DND-41 (cell line): ENCODE measurements at regions not wholly inside any gene's neighbourhood (a gene's known extent, or its start where the extent isn't known, plus 50 kb on each side); places are given as distances from the start of the nearest gene placed in this dataset.

Experiments
- CTCF ChIP-seq: IDR thresholded peaks from 2 replicates; pipeline ENCODE4 v1.5.1; 2012; ENCODE audit warnings: borderline replicate concordance, low read length, moderate library complexity, mild to moderate bottlenecking; ENCODE audit not compliant: poor library complexity, severe bottlenecking; ENCODE audit errors: extremely low read depth
- EZH2 ChIP-seq: IDR thresholded peaks from 3 replicates; pipeline ENCODE4 v1.6.1; 2012; ENCODE audit warnings: borderline replicate concordance, low read depth, mild to moderate bottlenecking, moderate library complexity, low read length, inconsistent platforms; ENCODE audit not compliant: severe bottlenecking

DNA sequence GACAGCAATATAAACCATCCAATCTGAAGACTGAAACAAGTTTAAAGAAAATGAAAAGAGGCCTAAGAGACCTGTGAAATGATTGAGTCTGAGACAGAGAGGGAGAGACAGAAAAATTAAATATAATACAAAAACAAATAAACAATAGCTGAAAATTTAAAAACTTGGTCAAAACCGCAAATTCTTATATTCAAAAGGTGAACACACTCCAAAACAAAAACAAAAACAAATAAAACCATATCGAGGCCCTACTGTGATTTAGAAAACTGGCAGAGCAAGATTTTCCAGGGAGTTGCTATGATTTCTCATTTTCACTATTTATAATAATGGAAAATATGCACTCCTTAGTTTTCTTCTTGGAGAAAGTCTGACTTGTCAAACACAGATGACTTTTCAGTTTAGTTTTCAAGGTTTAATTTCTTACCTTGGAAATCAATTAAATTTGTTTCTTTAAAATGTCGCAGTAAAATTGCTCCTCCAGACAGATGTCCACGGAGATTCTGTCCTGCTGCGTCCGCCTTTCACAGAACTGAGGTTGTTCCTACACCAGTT is 1420.3 kb downstream of the UQCRFS1 start:
- TF ChIP-seq CTCF, result no peak
- no peak for TF ChIP-seq EZH2
